SU-DHL-6 (cell line): ENCODE measurements at regions not wholly inside any gene's neighbourhood (a gene's known extent, or its start where the extent isn't known, plus 50 kb on each side); places are given as distances from the start of the nearest gene placed in this dataset.

Experiments
- EZH2phosphoT487 ChIP-seq: fragments of 200-600 bp; sonication (generic), shearing (Covaris generic); conservative IDR thresholded peaks from 2 replicates; pipeline ENCODE4 v1.6.1; 2018; ENCODE audit warnings: mild to moderate bottlenecking, antibody characterized with exemption, low read length, moderate library complexity, mixed read lengths
- TF ChIP-seq, protein P1 (sequence below): fragments of 200-600 bp; sonication (generic); IDR thresholded peaks from one replicate; pipeline ENCODE4 v1.5.1; 2017; ENCODE audit warnings: antibody characterized with exemption, mild to moderate bottlenecking, low read length, moderate library complexity; ENCODE audit not compliant: insufficient read depth, poor library complexity, severe bottlenecking

DNA sequence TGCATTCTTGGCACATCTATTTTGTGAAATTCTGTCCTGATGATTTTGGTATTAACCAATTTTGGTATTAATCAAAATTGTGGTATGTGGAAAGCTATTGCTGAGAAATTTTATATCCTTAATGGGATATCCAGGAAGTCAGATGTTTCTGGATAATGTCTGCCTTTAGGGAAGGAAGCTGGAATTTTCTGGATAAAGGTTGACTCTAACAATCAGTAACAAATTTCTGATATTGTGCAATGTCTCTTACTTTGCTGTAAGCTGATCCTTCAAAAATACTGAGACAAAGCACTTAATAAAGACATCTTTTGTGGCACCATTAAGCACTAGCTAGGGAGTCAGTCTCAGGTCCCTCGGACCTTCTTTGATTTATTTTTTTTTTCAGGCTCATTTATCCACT is 100.8 kb upstream of the UGP2 start:
- TF ChIP-seq, protein P1, sequence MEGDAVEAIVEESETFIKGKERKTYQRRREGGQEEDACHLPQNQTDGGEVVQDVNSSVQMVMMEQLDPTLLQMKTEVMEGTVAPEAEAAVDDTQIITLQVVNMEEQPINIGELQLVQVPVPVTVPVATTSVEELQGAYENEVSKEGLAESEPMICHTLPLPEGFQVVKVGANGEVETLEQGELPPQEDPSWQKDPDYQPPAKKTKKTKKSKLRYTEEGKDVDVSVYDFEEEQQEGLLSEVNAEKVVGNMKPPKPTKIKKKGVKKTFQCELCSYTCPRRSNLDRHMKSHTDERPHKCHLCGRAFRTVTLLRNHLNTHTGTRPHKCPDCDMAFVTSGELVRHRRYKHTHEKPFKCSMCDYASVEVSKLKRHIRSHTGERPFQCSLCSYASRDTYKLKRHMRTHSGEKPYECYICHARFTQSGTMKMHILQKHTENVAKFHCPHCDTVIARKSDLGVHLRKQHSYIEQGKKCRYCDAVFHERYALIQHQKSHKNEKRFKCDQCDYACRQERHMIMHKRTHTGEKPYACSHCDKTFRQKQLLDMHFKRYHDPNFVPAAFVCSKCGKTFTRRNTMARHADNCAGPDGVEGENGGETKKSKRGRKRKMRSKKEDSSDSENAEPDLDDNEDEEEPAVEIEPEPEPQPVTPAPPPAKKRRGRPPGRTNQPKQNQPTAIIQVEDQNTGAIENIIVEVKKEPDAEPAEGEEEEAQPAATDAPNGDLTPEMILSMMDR: no peak
- no peak for TF ChIP-seq EZH2phosphoT487
